ENCODE measurements at regions not wholly inside any gene's neighbourhood (a gene's known extent, or its start where the extent isn't known, plus 50 kb on each side); places are given as distances from the start of the nearest gene placed in this dataset.

DNA sequence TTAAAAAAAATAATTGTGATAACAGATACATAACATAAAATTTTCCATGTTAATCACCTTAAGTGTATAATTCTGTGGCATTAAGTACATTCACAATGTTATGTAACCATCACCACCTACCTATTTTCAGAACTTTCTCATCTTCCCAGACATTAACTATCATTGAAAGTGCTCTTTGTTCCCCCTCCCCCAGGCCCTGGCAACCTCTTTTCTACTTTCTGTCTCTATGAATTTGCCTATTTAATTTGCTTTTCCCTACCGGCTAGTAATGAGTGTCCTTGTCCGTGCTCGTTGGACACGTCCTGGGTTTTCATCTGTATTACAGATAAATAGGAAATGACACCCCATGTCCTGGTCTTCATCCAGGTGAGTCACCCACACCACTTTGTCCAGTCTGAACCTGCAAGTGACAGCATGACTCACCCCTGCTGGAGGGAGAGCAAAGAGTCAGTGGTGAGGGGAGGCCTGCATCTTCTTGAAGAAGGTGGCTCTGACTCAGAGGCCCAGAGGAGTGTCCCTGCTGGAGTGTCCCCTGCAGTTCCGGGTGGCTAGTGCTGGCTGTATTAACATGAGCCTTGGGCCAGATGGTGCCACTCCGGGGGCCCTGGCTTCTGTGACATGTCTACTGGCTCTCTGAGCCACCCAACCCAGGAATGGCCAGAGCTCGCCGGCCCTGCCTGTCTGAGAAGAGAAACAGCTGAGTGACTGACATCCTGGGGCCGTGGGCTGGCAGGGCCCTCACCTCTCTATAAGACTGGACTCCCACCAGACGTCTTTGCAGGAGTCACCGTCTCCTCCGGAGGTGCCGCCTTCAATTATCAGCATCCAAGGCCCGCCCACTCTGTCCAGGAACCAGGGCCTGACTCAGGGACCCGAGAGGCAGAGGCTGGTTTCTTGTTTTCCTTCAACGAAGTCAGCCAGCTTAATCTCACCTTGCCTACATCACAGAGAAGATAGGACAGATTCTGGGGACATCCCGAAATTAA lies 503.2 kb upstream of the MKI67 start:
- TF ChIP-seq, protein P1, sequence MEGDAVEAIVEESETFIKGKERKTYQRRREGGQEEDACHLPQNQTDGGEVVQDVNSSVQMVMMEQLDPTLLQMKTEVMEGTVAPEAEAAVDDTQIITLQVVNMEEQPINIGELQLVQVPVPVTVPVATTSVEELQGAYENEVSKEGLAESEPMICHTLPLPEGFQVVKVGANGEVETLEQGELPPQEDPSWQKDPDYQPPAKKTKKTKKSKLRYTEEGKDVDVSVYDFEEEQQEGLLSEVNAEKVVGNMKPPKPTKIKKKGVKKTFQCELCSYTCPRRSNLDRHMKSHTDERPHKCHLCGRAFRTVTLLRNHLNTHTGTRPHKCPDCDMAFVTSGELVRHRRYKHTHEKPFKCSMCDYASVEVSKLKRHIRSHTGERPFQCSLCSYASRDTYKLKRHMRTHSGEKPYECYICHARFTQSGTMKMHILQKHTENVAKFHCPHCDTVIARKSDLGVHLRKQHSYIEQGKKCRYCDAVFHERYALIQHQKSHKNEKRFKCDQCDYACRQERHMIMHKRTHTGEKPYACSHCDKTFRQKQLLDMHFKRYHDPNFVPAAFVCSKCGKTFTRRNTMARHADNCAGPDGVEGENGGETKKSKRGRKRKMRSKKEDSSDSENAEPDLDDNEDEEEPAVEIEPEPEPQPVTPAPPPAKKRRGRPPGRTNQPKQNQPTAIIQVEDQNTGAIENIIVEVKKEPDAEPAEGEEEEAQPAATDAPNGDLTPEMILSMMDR (IDR thresholded peaks at IDR 0.05) = no peak
- no peak for TF ChIP-seq POLR2AphosphoS5 (IDR thresholded peaks at IDR 0.05; ENCODE audit: insufficient read depth in 1 of 2, low read depth in 1 of 2)
